Transverse colon (tissue), 4 donors: ENCODE measurements at regions not wholly inside any gene's neighbourhood (a gene's known extent, or its start where the extent isn't known, plus 50 kb on each side); places are given as distances from the start of the nearest gene placed in this dataset.

Experiments used
- DNase-seq: peaks from one replicate; pipeline ENCODE4 v3.0.0-alpha.2; 2019
- H3K27ac ChIP-seq, 4 donors: fragments of 200-600 bp; sonication (generic); 2 replicates each; pipeline ENCODE4 v1.5.1; 2016 to 2018; ENCODE audit warnings: inconsistent platforms in 4 of 4
- H3K27me3 ChIP-seq: fragments of 200-600 bp; sonication (generic); 2 replicates; pipeline ENCODE4 v1.5.1; 2017; ENCODE audit warnings: inconsistent platforms
- H3K36me3 ChIP-seq, 4 donors: fragments of 200-600 bp; sonication (generic); 2 replicates each; pipeline ENCODE4 v1.5.1; 2017 to 2019; ENCODE audit warnings: inconsistent platforms in 4 of 4
- H3K4me1 ChIP-seq, 4 donors: fragments of 200-600 bp; sonication (generic); 2 replicates each; pipeline ENCODE4 v1.5.1; 2017 to 2020; ENCODE audit warnings: inconsistent platforms in 4 of 4
- H3K4me3 ChIP-seq, 4 donors: fragments of 200-600 bp; sonication (generic); 1 replicate in 1 of 4; 2 replicates in 3 of 4; pipeline versions ENCODE4 v1.5.1 to v1.6.1; 2017 to 2019; ENCODE audit warnings: inconsistent platforms in 4 of 4
- H3K9me3 ChIP-seq, 2 donors: fragments of 200-600 bp; sonication (generic); 2 replicates each; pipeline ENCODE4 v1.5.1; 2017 to 2019; ENCODE audit warnings: inconsistent platforms in 2 of 2
- CTCF ChIP-seq, 5 experiments: fragments of 200-600 bp in 3 of 5; fragments of 450-650 bp in 2 of 5; sonication (generic) in 3 of 5; IDR thresholded peaks; 1 replicate in 2 of 5; 2 replicates in 3 of 5; pipeline ENCODE4 v1.5.1; 2016 to 2017; ENCODE audit warnings: antibody characterized with exemption in 5 of 5, inconsistent platforms in 3 of 5, mild to moderate bottlenecking in 2 of 5, moderate library complexity in 1 of 5
- EP300 ChIP-seq: sonication (generic); formaldehyde crosslinking; IDR thresholded peaks from one replicate; pipeline ENCODE4 v1.6.1; 2017; ENCODE audit warnings: antibody characterized with exemption, low read depth
- POLR2A ChIP-seq: fragments of 450-650 bp; IDR thresholded peaks from one replicate; pipeline ENCODE4 v1.6.1; 2016; ENCODE audit warnings: antibody characterized with exemption, mild to moderate bottlenecking, moderate library complexity
- POLR2AphosphoS5 ChIP-seq, 3 donors: sonication (generic); formaldehyde crosslinking; IDR thresholded peaks; one replicate each; pipeline ENCODE4 v1.6.1; 2016; ENCODE audit warnings: antibody characterized with exemption in 3 of 3
- WGBS, 2 donors: methylation state at CpG; one replicate each; pipeline ENCODE4 v1.1.5; 2018; ENCODE audit warnings: low coverage in 1 of 2; 5-methylcytosine and 5-hydroxymethylcytosine counted together
- in situ Hi-C, 4 donors: fragments of 200-750 bp; cut with MboI; loops; one replicate each; pipeline versions ENCODE4 v1.15.0 to v1.15.1; 2017; ENCODE audit warnings: low sequenced_read_pairs in 3 of 4, low pct_ligation_motif_present in 1 of 4, low pct_unique_long_range_greater_than_20kb in 1 of 4
- intact Hi-C: fragments of 100-400 bp; cut with DNase I; formaldehyde crosslinking; loops from one replicate; pipeline ENCODE4 v1.15.1; 2023; ENCODE audit warnings: low total_unique reads

GRCh38 chr15:95880630-95881029 lies 449.9 kb upstream of the NR2F2 start:
- in situ Hi-C loops: no loop called here
- Histone ChIP-seq H3K36me3 (no peaks in the 10 kb centered on the region), H3K27me3 (no peaks in the 10 kb centered on the region), H3K9me3 (no peaks in the 10 kb centered on the region), H3K4me3 (no peak overlapping the region), H3K27ac (no peak overlapping the region), H3K4me1 (no peaks in the 10 kb centered on the region)
- no peak for TF ChIP-seq CTCF (IDR thresholded peaks at IDR 0.05)
- TF ChIP-seq POLR2AphosphoS5 (IDR thresholded peaks at IDR 0.05): no peak
- no peak for TF ChIP-seq POLR2A
- TF ChIP-seq EP300: no peak
- no peak for DNase-seq
- intact Hi-C loops: no loop called here
- WGBS, 2 donors: 49 to 77% methylated on average over 2 of the region's 2 CpGs

GRCh38 chr15:95883064-95883463 lies 447.4 kb upstream of the NR2F2 start:
- intact Hi-C loops (no loop called here), in situ Hi-C loops (no loop called here)
- Histone ChIP-seq H3K4me3 (no peak overlapping the region), H3K27ac (no peak overlapping the region), H3K9me3 (no peaks in the 10 kb centered on the region), H3K36me3 (no peaks in the 10 kb centered on the region), H3K4me1 (no peaks in the 10 kb centered on the region), H3K27me3 (no peaks in the 10 kb centered on the region)
- no peak for TF ChIP-seq CTCF (IDR thresholded peaks at IDR 0.05)
- no peak for TF ChIP-seq POLR2A
- no peak for TF ChIP-seq EP300
- TF ChIP-seq POLR2AphosphoS5 (IDR thresholded peaks at IDR 0.05): no peak
- 80% methylated on average over 6 of the region's 6 CpGs; no CpG with 5 or more reads in 1 of the 2 donors for WGBS, 2 donors
- no peak for DNase-seq

- Histone ChIP-seq H3K4me1 (no peaks in the 10 kb centered on the region), H3K4me3 (no peak overlapping the region), H3K9me3 (no peaks in the 10 kb centered on the region), H3K27me3 (no peaks in the 10 kb centered on the region), H3K27ac (no peak overlapping the region), H3K36me3 (no peaks in the 10 kb centered on the region)
- no peak for DNase-seq
- in situ Hi-C loops (no loop called here), intact Hi-C loops (no loop called here)
- no peak for TF ChIP-seq POLR2A
- no peak for TF ChIP-seq CTCF (IDR thresholded peaks at IDR 0.05)
- TF ChIP-seq POLR2AphosphoS5 (IDR thresholded peaks at IDR 0.05): no peak
- no peak for TF ChIP-seq EP300
- 66% methylated on average over 5 of the region's 5 CpGs; no CpG with 5 or more reads in 1 of the 2 donors for WGBS, 2 donors
Observed at GRCh38 chr15:95884276-95884675, 446.2 kb upstream of the NR2F2 start.

- WGBS, 2 donors: 77 to 79% methylated on average over 6 to 7 of the region's 7 CpGs
- intact Hi-C loops (loop anchor here (2.0 to 5.0 kb wide), 2 partner anchors 57 to 1249 kb away; no protein-coding TSS in a partner anchor), in situ Hi-C loops (no loop called here)
Observed at GRCh38 chr15:95887666-95888390, 442.7 kb upstream of the NR2F2 start.

More at GRCh38 chr15:95887666-95888390, 442.7 kb upstream of the NR2F2 start:
- no peaks in the 10 kb centered on the region for H3K9me3 ChIP-seq
- H3K27ac ChIP-seq: no peak overlapping the region
- H3K36me3 ChIP-seq: no peaks in the 10 kb centered on the region
- no peak for DNase-seq
- no peak overlapping the region for H3K4me3 ChIP-seq
- no peaks in the 10 kb centered on the region for H3K27me3 ChIP-seq
- H3K4me1 ChIP-seq: no peaks in the 10 kb centered on the region
- TF ChIP-seq CTCF (IDR thresholded peaks at IDR 0.05) (no peak), POLR2A (no peak), POLR2AphosphoS5 (IDR thresholded peaks at IDR 0.05) (no peak), EP300 (no peak)
